Suprapubic skin (tissue), 4 donors: ENCODE measurements at regions not wholly inside any gene's neighbourhood (a gene's known extent, or its start where the extent isn't known, plus 50 kb on each side); places are given as distances from the start of the nearest gene placed in this dataset.

Source experiments
- DNase-seq, 2 donors: peaks; one replicate each; pipeline ENCODE4 v3.0.0-alpha.2; 2019; ENCODE audit warnings: low spot score in 2 of 2
- H3K27ac ChIP-seq: fragments of 200-600 bp; sonication (generic); one replicate; pipeline ENCODE4 v1.5.1; 2019
- H3K27me3 ChIP-seq: fragments of 200-600 bp; sonication (generic); one replicate; pipeline ENCODE4 v1.5.1; 2019
- H3K36me3 ChIP-seq: fragments of 200-600 bp; sonication (generic); one replicate; pipeline ENCODE4 v1.5.1; 2019
- H3K4me1 ChIP-seq: fragments of 200-600 bp; sonication (generic); one replicate; pipeline ENCODE4 v1.5.1; 2019
- H3K4me3 ChIP-seq: fragments of 200-600 bp; sonication (generic); one replicate; pipeline ENCODE4 v1.5.1; 2019; ENCODE audit warnings: mild to moderate bottlenecking
- H3K9me3 ChIP-seq: fragments of 200-600 bp; sonication (generic); one replicate; pipeline ENCODE4 v1.5.1; 2019
- EP300 ChIP-seq: sonication (generic); formaldehyde crosslinking; IDR thresholded peaks from one replicate; pipeline ENCODE4 v1.6.1; 2017; ENCODE audit warnings: antibody characterized with exemption
- POLR2A ChIP-seq, 2 donors: fragments of 450-650 bp; IDR thresholded peaks; one replicate each; pipeline ENCODE4 v1.6.1; 2017; ENCODE audit warnings: antibody characterized with exemption in 2 of 2, mild to moderate bottlenecking in 2 of 2, moderate library complexity in 2 of 2
- POLR2AphosphoS5 ChIP-seq, 3 donors: sonication (generic); formaldehyde crosslinking; IDR thresholded peaks; one replicate each; pipeline ENCODE4 v1.6.1; 2017; ENCODE audit warnings: antibody characterized with exemption in 3 of 3
- WGBS: methylation state at CpG from one replicate; pipeline ENCODE4 v1.1.5; 2018; 5-methylcytosine and 5-hydroxymethylcytosine counted together
- TF ChIP-seq, protein P1 (sequence below), 2 donors: fragments of 200-600 bp in 1 of 2; fragments of 450-650 bp in 1 of 2; sonication (generic) in 1 of 2; IDR thresholded peaks; one replicate each; pipeline ENCODE4 v1.5.1; 2016 to 2019; ENCODE audit warnings: antibody characterized with exemption in 2 of 2, mild to moderate bottlenecking in 1 of 2, moderate library complexity in 1 of 2

- H3K27me3 ChIP-seq = no peaks in the 10 kb centered on the region
Observed at GRCh38 chr1:98027103-98027705, 106.4 kb upstream of the DPYD start.

DNA sequence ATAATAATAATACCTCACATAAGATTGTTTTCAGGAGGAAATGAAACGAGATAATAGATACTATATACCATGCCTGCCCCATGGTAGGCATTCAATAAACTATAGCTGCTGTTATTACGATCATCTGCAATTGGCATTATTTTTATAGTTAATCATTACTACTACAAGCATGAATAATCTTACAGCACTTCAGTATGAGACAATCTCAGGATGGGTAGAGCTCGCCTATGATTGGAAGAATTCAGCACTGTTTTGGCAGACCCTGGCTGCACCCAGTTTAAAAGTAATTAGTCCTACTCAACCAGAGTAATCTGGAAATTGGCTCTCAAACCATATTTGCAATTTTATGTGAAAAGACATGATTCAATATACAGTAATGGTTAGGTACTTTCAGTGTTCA, 105.0 kb upstream of the DPYD start:
- Histone ChIP-seq H3K27ac (no peak overlapping the region), H3K4me3 (no peak overlapping the region), H3K4me1 (no peaks in the 10 kb centered on the region), H3K9me3 (no peaks in the 10 kb centered on the region), H3K36me3 (no peaks in the 10 kb centered on the region), H3K27me3 (no peaks in the 10 kb centered on the region)
- 82% methylated on average over 3 of the region's 3 CpGs for WGBS
- TF ChIP-seq POLR2AphosphoS5 (IDR thresholded peaks at IDR 0.05) = no peak
- TF ChIP-seq, protein P1, sequence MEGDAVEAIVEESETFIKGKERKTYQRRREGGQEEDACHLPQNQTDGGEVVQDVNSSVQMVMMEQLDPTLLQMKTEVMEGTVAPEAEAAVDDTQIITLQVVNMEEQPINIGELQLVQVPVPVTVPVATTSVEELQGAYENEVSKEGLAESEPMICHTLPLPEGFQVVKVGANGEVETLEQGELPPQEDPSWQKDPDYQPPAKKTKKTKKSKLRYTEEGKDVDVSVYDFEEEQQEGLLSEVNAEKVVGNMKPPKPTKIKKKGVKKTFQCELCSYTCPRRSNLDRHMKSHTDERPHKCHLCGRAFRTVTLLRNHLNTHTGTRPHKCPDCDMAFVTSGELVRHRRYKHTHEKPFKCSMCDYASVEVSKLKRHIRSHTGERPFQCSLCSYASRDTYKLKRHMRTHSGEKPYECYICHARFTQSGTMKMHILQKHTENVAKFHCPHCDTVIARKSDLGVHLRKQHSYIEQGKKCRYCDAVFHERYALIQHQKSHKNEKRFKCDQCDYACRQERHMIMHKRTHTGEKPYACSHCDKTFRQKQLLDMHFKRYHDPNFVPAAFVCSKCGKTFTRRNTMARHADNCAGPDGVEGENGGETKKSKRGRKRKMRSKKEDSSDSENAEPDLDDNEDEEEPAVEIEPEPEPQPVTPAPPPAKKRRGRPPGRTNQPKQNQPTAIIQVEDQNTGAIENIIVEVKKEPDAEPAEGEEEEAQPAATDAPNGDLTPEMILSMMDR (IDR thresholded peaks at IDR 0.05) = no peak
- DNase-seq = no peak

More at GRCh38 chr1:98027103-98027705, 106.4 kb upstream of the DPYD start:
- no peak overlapping the region for H3K4me3 ChIP-seq
- no peak for TF ChIP-seq EP300
- TF ChIP-seq, protein P1 (IDR thresholded peaks at IDR 0.05) = no peak
- TF ChIP-seq POLR2A (IDR thresholded peaks at IDR 0.05) = no peak
- TF ChIP-seq POLR2AphosphoS5 (IDR thresholded peaks at IDR 0.05) = no peak
- WGBS = 88% methylated on average over 2 of the region's 2 CpGs
- no peaks in the 10 kb centered on the region for H3K36me3 ChIP-seq
- no peak overlapping the region for H3K27ac ChIP-seq
- H3K9me3 ChIP-seq = no peaks in the 10 kb centered on the region
- DNase-seq = no peak
- H3K4me1 ChIP-seq = no peaks in the 10 kb centered on the region

GRCh38 chr1:98021126-98021525, 100.3 kb upstream of the DPYD start:
- 89% methylated on average over 3 of the region's 3 CpGs for WGBS
- no peak for DNase-seq
- Histone ChIP-seq H3K9me3 (no peaks in the 10 kb centered on the region), H3K4me3 (no peak overlapping the region), H3K27me3 (no peaks in the 10 kb centered on the region), H3K4me1 (no peaks in the 10 kb centered on the region), H3K36me3 (no peaks in the 10 kb centered on the region), H3K27ac (no peak overlapping the region)
- TF ChIP-seq POLR2A (IDR thresholded peaks at IDR 0.05) = no peak
- TF ChIP-seq, protein P1 (IDR thresholded peaks at IDR 0.05) = no peak
- no peak for TF ChIP-seq POLR2AphosphoS5 (IDR thresholded peaks at IDR 0.05)
- no peak for TF ChIP-seq EP300

DNA sequence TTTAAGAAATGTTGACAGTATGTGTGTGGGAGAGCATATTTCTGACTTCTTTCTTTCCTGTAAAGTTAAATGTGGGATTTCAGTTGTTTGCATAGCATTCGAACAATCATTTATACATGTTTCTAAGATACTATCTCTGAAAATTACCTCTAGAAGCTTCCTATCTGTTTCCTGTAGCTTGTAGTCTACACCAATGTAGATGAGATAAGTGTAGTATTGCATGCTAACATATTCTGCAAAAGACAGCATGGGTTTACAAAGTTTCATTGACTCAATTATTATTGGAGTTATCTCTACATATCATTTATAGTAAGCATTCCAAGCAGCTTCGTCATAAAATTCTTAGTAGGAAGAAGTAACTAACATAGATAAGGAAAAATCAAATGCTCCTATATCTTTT, 98.9 kb upstream of the DPYD start:
- Histone ChIP-seq H3K9me3 (no peaks in the 10 kb centered on the region), H3K36me3 (no peaks in the 10 kb centered on the region), H3K4me1 (no peaks in the 10 kb centered on the region), H3K4me3 (no peak overlapping the region), H3K27me3 (no peaks in the 10 kb centered on the region), H3K27ac (no peak overlapping the region)
- WGBS = 54% methylated on average over 2 of the region's 2 CpGs
- TF ChIP-seq, protein P1 (IDR thresholded peaks at IDR 0.05) = no peak
- TF ChIP-seq POLR2AphosphoS5 (IDR thresholded peaks at IDR 0.05) (no peak), EP300 (no peak), POLR2A (IDR thresholded peaks at IDR 0.05) (no peak)
- DNase-seq = no peak

DNA sequence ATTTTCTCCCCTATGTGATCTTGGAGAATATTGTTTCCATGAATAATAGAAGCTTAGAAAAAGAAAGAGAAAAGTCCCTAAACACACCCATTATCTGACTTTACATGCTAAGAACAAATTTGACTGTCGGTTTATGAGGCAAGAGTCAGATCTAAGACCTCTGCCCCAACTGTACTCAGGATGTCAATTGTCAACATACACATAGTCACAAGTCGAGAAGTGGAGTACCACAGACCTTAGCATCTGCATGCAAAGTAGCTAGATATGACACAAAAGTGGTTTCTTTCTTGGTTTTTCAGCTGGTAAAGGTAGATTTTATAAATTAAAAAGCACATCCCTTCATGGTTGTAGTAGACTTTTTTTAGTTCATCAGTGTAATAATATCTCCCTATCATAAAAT, 97.2 kb upstream of the DPYD start:
- Histone ChIP-seq H3K9me3 (no peaks in the 10 kb centered on the region), H3K4me1 (no peaks in the 10 kb centered on the region), H3K4me3 (no peak overlapping the region), H3K27ac (no peak overlapping the region), H3K27me3 (no peaks in the 10 kb centered on the region), H3K36me3 (no peaks in the 10 kb centered on the region)
- no peak for TF ChIP-seq POLR2A (IDR thresholded peaks at IDR 0.05)
- TF ChIP-seq EP300 = no peak
- no peak for TF ChIP-seq POLR2AphosphoS5 (IDR thresholded peaks at IDR 0.05)
- TF ChIP-seq, protein P1 (IDR thresholded peaks at IDR 0.05) = no peak
- 74% methylated on average over 2 of the region's 2 CpGs for WGBS
- DNase-seq = no peak
